ENCODE measurements at regions not wholly inside any gene's neighbourhood (a gene's known extent, or its start where the extent isn't known, plus 50 kb on each side); places are given as distances from the start of the nearest gene placed in this dataset.

- no peak for TF ChIP-seq YY1 (IDR thresholded peaks at IDR 0.05; ENCODE audit: insufficient read depth, insufficient read length)
- no peak for TF ChIP-seq SUZ12 (IDR thresholded peaks at IDR 0.05; ENCODE audit: extremely low read depth, insufficient read depth, insufficient read length)
Observed at GRCh38 chr1:80363689-80364475, 1357.4 kb upstream of the ADGRL4 start.
